NCI-H146 treated with DMSO at 0.1 percent for 48 hours (cell line): ENCODE measurements at regions not wholly inside any gene's neighbourhood (a gene's known extent, or its start where the extent isn't known, plus 50 kb on each side); places are given as distances from the start of the nearest gene placed in this dataset.

Experiments
- DNase-seq: peaks from one replicate; lab custom pipeline; 2025; ENCODE audit not compliant: unreplicated experiment; lab: John Stamatoyannopoulos, UW

DNA sequence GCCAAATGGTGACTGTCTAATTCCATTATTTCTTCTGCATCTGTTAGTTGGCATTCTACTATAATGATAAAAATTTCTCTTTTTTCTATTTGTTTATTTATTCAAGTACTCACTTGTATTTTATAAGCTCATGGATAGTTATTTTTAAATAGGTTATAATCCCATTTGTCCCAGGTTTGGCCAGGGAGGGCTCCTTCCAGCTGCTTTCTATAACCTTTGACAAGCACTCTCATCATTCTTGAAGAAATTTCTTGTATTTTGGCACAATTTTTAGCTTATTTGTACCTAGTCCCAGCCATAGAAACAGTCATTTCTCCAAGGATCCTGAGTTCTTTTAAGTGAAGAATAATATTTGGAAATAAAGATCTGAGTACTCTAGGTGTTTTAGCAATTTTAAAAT, 1038.6 kb upstream of the AGA start:
- DNase-seq = no peak

DNA sequence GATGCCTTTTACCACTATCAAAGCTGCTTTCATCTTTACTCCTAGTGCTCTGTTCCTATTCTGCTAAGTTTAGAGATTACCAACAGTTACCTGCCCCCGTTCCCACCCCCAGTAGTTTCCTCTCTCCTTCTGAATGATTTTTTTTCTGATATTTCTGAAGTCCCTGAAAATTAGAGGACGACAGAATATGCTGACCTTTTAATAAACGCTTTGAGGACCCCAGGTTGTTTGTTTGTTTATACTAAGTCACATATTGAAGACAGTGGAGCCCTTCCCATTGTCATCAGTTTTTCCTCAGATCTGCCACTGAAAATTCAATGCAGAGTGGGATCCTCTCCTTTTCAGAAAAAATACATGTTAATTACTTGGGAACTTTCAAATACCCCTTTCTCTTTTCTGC, 1039.3 kb upstream of the AGA start:
- DNase-seq = no peak

DNA sequence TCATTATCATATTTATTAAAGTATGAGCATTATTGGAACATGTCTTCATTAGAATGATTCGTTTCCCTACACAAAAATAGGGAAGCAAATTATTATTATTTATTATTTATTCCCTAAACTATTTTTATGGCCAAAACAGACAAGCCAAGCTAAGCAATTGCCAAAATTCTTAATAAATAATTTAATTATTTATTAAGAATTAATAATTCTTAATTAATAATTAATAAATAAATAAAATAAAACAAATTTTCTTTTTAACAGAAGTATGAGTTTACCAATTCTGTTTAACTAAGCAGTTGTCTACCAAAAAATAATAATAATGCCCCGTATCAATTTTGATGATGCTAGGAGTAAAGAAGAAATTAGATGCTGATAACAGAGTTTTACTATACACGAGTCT, 1080.8 kb upstream of the AGA start:
- no peak for DNase-seq

DNA sequence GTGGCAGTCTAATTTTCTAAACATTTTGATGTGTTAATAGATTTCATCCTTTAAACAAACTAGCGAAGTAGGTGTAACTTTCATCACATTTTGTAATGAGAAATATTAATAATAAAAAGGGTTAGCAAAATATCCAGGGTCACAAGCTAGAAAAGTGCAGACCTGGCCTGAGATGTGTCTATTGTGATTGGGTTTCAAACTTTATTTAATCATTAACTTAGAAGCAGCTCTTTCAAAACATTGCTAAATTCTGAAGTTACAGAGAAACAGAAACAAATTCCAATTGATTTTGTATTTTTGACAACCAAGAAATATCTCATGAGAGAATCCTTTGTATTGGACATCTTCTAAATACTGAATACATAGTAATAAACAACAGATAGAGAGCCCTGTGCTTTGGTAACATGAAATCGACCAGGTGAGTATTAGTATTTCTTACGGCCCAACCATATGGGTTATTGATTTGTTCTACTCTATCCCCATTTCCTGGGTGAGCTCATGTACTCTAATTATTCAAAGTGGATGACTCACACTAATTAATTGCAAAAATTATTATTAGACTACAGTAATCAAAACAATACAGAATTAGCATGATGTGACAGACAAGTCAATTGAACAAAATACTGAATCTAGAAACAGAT, 1093.8 kb upstream of the AGA start:
- no peak for DNase-seq

DNA sequence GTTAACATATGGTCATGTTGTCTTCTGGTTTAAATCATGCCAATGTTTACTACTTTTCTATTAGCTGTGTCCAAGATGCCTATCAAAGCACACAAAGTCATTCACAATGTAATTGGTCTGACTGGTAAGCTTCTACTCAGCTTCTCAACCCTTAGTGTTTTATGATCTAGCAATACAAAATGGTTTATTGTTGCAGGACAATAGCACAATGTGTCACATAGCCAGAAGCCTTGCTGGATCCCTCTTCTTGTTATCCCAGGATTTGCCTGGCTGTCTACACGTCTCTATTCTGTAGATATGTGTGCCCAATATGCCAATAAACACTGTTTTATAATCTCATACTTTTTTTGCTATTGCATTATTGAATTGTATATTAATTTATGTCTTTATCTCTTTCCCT, 1111.0 kb upstream of the AGA start:
- DNase-seq = no peak

DNA sequence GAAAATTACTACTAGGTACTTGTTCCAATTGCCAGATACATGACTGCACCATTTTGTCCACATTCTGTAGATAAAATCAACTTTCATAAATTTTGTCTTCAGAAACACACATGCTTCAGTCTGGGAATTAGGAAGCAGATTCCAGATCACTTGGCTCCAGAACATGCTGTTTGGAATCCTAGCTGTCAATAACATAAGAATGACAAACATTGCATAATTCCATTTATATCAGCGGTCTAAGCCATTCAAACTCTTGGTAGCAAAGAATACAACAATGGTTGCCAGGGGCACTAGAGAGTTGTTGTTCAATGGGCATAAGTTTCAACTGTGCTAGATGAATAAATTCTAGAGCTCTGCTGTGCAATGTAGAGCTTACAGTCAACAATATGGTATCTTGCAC, 1112.1 kb upstream of the AGA start:
- no peak for DNase-seq

DNA sequence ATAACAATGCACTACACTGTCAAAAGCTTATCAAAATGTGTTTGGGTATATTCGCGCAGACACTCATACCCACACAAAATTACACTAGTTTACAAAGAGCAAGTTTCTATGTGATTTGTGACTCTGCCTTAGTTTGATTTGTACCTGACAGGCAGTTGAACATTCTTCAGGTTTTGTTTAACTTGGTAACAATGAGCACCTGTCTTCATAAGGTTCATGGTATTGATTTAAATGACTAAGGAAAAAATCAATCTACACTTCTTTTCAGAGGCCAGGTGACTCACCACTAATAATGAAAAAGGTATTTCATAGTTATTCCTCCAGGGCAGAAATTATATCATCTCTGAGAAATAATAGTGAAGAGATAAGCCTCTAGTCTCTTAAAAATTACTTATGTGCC, 1114.6 kb upstream of the AGA start:
- DNase-seq = no peak

DNA sequence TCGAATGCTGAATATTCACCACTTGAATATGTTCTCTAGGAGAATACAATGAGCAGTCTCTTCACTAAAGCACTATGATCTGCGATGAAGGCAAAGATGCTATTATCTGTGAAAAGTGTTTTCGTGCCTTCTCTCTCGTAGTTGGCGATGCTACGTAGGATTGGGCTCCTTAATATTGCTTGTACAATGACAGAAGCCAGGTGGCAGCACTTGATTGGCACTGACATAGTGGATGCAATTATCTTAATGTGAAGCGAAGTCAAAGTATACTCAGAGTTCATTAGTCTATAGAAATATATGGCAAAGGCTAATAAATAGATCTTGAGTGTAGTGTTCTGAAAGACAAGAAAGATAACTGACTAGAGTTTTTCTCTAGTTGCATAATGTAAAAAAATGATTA, 1135.7 kb upstream of the AGA start:
- DNase-seq = no peak

DNA sequence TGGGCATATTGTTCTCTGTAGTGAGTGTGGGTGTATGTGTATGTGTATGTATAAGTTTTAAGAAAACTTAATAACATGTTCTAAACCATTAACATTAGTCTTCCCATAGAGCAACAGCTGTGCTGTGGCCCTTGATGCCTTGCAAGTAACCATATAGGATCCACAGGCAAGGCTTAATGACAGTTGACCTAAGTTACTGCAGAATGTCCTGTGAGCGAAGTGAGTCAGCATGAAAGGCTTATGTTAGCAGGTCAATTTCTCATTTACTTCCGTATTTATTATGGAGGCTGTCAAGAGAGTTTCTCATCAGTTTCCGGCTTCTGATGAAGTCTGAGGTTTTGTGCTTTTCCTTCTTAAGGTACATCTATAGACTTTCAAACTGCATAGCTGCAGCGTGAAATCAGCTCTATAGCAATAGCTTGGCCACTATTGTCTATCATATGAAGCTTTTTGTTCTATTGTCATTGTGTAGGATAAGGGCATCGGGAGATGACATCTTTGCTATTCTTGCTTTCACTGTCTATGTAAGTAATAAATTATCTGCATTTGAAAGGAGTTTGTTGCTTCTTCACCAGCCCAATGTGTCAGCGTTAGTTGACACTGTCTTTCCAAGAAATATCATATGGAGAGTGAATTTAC, 1153.4 kb upstream of the AGA start:
- no peak for DNase-seq

DNA sequence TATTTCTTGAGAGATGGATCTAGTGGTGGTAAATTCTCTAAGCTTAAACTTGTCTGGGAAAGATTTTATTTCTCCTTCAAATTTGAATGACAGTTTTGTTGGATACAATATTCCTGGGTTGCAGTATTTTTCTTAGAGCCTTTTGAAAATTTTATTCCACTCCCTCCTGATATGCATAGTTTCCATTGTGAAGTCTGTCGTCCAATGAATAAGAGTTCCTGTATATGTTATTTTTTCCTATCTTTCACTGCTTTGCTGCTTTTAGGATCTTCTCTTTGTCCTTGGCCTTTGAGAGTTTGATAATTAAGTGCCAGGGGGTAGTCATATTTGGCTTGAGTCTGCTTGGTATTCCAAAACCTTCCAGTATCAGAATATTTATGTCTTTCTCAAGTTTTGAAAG, 1156.4 kb upstream of the AGA start:
- no peak for DNase-seq

DNA sequence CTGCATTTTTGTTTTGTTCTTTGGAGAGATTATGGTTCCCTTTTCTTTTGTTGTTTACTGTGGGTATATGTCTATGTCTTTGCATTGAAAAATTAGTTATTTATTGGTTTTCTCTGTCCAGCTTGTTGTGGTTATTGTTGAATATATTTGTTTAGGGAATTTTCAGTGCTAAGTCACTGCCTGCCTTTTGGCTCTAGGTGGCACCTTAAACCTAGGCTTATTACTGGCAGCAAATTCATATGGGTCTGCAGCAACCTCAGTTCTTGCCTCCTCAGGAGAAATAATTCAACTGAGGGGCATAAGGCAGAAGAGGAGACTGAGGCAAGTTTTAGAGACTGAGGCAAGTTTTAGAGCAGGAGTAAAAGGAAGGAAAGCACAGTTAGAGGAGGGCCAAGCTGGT, 1157.3 kb upstream of the AGA start:
- no peak for DNase-seq

DNA sequence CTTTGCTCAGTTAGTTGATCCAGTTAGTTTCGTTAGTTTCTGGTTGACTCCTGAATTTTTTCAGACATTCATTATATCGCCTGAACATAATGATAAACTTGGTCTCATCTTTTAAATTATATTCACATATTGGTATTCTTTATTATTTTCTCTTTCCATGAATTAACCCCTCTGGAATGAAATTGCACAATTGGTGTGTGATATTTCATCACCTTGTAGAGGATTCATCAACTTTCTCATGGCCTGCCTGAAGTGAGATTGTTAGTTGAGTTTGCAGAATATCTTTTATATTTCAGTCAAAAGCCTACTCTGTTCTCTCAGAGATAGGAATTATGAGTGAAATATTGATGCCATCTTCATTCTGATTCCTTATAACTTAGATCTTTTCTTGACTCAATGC, 1160.6 kb upstream of the AGA start:
- no peak for DNase-seq

DNA sequence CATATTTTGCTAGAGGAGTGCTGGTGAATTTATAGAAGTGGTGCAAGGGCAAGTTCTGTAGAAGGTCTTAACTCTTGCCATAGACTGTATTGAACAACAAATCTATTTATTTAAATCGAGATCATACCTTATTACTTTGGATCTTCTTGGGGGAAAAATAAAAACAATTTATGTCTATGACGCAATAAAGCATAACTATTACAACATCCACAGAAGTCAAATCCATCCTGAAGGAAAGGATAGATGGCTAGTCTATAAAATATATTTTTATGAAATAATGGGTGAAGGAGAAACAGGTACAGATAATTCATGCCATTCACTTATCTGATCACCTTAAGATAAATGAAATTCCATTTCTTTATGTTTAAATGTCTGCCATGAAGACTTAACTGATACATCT, 1168.8 kb upstream of the AGA start:
- DNase-seq = no peak

DNA sequence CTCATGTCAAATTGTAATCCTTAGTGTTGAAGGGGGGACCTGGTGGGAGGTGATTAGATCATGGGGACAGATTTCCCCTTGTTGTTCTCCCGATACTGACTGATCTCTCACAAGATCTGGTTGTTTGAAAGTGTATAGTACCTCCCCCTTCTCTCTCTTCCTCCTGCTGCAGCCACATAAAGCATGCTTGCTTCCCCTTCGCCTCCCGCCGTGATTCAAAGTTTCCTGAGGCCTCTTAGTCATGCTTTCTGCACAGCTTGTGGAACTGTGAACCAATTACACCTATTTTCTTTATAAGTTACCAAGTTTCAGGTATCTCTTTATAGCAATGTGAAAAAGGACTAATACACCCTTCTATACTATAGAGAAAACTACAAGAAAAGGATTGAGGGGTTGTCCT, 1170.5 kb upstream of the AGA start:
- DNase-seq = no peak

DNA sequence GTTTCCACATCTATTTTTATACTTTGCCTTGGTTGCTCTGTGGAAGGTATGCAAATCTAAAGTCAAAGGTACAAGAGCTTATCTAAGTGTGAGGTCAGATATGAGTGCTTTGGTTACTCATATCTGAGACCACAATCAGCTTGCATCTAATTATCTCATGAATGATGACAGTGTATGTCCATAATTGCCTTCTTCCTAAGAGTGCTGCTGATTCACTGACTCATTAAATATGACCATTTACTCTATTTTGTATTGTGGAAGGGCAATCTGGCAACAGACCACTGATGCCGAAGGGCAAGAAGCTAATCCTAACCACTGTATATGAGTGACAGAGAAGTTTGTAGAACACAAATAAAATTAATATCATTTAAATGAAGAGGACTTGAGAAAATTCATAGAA, 1190.2 kb upstream of the AGA start:
- DNase-seq = no peak

DNA sequence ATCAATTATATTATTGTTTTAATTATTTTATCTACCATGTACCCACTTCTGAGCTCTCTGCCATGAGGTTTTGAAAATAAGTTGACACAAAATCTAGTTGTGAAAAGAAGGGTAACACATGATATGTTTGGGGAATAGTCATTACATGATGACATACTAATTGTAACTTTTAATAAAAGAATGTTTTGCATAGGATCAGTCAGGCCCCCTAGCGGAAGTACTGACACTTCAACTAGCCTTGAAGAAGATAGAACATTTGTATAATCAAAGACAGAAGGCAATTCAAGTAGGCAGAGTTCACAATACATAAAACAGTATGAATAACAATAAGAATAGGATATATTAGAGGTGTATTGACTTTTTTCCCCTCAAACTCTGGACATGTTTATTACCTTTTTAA, 1191.0 kb upstream of the AGA start:
- no peak for DNase-seq

DNA sequence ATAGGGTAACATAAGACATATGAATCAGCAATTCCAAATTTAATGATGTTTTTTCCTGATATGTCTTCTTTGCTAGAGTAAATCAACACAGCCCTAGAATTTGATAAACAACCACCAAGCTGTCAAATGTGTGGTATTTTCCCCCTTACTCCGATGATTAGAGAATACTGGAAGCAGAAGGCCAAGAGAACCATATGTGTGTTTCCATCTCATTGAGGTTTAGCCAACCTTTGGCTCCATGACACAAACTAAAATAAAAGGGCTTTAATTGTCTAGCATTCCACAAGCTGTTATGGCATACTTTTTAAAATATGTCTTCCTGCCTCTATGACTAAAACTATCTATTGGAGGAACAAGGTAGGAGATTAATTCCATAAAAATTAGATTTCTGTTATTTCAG, 1222.4 kb upstream of the AGA start:
- DNase-seq = no peak

DNA sequence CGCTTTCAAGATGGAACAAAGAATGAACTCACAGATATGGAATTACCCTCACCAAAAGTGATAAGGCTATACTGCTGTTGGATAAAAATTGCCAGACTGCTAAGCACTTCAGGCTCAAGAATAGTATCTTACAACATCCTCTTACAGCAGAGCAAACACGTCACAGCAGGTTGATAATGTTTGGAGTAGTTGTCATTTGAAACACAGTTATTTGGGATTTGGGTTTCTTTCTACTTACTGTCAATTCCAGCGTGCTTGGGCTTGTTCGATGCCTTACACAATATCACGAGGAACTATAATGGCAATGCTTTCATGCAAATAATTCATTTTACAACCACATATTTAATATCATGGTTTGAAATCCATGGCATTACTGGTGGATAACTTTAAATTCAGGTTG, 1223.7 kb upstream of the AGA start:
- no peak for DNase-seq

DNA sequence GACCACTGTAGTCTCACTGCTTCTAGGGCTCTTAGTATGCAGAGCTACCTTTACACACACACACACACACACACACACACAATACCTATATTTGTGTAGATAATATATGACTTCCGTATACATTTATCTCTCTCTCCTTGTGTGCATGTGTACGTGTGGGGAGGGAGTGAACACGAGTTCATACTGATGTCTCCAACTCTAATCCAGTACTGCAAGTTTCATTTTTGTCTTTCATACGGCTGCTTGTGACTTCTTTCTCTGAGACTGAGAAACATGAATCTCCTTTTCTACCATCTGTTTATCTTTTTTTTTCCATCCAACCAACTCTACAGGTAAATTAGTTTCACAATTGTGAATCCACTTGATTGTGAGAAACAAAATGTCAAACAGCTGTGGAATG, 1229.5 kb upstream of the AGA start:
- no peak for DNase-seq

DNA sequence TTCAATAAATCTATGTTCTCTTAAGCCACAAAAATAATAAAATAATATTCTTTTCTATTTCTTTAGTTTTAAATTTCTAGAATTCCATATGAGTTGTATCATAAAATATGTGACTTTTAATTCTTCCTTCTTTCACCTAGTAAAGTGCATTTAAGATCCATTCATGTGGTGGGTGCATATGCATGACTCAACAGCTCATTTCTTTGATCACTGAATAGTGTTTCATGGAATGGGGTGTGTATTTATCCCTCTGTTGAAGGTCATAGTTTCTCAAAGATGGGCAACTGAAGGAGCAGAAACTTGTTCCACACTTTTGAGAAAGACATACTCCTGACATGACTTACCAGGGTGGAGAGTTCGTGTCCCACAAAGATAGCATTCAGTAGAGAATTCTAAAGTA, 1230.3 kb upstream of the AGA start:
- no peak for DNase-seq

DNA sequence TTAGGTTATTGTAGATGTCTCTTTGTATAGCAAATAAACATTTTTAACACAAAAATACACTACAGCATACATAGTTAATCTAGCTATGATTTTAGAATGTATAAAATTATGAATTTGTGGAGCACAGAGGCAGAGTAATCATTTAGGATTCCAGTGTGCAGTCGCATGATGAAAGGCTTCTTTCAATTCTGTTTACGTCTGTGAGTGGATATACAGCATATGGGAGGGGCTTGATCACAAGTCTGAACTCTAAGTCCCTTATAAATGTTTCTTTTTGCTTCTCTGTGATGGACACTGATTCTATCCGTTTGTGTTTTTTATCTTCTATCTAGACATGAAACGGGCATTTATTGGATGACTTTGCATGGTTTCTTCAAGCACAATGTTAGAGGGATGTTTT, 1239.6 kb upstream of the AGA start:
- DNase-seq = no peak

DNA sequence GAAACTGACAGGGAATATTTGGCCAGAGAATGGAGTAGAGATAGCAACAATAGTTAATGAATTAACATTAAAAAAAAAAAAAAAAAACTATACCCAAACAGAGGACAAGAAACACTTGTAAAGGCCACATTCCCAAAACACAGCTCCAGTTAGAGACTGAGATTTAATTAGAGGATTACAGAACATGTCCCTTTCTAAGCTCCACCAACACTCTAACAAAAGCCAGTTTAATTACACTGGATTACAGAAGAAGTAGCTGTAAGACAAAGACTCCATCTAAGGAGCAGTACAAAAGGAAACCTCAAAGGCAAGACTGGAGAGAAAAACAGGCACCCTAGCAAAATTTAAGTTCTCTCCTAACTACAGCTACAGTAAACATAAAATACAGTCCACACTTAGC, 1247.7 kb upstream of the AGA start:
- no peak for DNase-seq

DNA sequence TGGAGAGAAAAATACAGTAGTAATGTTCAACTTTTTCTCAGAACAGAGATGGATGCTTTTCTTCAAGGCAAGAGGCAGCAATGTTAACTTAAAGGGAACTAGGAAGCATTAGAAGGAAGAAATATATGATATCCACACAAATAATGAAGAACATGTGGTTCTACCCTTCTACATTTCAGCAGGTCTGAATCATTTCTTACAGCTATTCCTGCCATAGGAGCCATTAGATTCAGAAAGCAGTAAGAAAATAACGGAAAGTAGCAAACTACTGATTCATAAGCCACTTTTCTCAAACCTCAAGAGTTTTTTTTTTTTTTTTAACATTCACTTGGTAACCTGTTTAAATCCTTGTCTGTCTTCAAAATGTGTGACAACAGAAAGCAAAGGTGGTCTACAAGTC, 1251.6 kb upstream of the AGA start:
- no peak for DNase-seq
